ENCODE measurements at regions not wholly inside any gene's neighbourhood (a gene's known extent, or its start where the extent isn't known, plus 50 kb on each side); places are given as distances from the start of the nearest gene placed in this dataset.
"Not testable (repeated sequence)": the region's sequence is repeated elsewhere in the genome, so short reads cannot be mapped to it uniquely, and the experiment has no call there.

DNA sequence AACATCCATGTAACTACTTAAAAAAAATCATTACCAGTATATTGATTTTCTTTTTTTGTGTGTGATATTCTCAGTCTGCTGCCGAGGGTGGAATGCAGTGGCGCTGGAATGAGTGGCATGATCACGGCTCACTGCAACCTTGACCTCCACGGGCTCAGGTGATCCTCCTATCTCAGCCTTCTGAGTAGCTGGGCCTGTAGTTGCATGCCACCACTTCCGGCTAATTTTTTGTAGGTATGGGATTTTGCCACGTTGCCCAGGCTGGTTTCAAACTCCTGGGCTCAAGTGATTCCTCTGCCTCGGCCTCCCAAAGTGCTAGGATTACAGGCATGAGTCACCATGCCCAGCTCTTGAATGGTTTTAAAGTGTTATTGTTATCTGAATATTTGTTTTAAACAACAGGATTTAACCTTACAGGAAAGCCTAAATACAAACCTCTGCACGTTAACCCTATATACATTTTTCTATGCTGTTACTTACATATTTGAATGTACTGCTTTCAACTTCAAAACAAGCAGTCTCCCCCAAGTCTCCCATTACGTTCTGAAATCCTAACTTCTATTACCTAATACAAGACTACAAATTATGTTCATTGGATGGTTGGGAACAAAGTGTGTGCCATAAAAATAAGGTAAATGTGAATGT is 61.7 kb downstream of the KPNA2 start:
- no peak for DNase-seq

DNA sequence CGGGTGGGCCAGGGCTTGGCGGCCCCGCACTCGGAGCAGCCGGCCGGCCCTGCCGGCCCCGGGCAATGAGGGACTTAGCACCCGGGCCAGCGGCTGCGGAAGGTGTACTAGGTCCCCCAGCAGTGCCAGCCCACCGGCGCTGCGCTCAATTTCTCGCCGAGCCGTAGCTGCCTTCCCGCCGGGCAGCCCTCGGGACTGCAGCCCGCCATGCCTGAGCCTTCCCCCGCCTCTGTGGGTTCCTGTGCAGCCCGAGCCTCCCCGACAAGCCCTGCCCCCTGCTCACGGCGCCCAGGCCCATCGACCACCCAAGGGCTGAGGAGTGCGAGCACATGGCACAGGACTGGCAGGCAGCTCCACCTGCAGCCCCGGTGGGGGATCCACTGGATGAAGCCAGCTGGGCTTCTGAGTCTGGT is 63.8 kb downstream of the KPNA2 start:
- DNase-seq = not testable (repeated sequence)

DNA sequence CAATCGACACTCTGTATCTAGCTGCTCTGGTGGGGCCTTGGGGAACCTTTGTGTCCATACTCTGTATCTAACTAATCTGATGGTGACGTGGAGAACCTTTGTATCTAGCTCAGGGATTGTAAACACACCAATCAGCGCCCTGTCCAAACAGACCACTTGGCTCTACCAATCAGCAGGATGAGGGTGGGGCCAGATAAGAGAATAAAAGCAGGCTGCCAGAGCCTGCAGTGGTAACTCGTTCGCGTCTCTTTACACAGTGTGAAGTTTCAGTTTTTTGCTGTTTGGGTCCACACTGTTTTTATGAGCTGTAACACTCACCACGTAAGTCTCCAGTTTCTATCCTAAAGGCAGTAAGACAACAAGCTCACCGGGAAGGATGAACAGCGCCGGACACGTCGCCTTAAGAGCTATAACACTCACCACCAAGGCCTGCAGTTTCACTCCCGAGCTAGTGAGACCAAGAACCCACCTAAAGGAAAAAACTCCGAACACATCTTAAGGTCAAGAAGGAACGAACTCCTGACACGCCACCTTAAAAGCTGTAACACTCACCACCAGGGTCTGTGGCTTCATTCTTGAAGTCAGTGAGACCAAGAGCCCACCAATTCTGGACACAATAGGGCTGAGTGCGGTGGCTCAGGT is 64.6 kb downstream of the KPNA2 start:
- no peak for DNase-seq

GRCh38 chr17:68101075-68101986 is 65.8 kb downstream of the KPNA2 start:
- DNase-seq = peak; percentile 92

DNA sequence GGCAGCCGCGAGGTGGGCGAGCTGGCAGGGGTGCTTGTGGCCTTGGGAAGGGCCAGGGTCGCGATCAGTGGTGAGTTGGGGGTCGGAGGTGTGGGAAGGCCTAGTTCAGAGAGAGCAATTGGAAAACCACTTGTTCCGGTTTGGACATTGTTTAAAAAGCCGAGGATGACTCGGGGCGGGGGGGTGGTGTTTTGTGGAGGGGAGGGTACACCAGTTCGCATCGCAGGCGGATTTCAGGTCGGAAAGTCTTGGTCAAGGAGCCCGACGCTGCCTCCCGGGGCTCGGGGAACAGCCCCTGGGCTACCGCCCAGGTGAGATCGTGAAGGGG is 66.4 kb downstream of the KPNA2 start:
- DNase-seq = no peak

DNA sequence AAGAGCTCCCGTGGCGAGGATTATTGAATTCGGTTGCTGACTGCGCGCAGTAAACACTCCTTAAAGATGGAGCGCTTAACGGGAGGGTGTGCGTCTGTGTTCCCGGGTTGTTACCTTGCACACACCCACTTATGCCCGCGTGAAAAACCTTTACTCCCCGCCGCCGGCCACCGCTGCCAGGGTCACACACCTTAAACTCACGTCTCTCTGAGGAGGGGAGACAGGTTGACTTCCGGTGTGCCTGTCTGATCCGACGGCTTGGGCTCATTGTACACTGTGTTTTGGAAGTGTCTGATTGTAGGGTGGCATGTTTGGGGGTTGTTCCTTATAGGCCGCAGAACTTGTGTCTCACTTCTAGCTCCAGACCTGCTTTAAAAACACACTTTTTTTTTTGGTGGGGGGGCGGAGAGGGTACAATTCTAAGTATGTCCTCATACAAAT is 66.8 kb downstream of the KPNA2 start:
- DNase-seq = no peak

GRCh38 chr17:68103148-68103547 is 67.6 kb downstream of the KPNA2 start:
- DNase-seq = no peak

DNA sequence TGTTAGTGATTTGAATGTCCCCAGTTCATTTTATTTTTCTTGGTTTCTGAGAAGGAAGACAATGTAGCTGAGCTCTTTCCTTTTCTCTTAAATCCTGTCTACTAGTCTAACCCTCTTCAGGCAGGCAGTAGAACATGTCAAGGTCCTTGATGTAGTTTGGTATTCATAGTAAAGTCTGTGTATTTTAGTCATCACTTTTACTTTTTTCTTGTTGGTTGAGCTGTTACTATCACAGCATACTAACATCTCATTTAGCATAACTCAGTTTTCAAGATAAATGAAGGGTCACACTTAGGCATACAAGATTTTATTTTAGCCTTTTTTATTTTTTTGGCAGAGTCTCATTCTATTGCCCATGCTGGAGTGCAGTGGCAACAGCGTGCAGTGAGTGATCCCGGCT is 70.5 kb downstream of the KPNA2 start:
- no peak for DNase-seq

DNA sequence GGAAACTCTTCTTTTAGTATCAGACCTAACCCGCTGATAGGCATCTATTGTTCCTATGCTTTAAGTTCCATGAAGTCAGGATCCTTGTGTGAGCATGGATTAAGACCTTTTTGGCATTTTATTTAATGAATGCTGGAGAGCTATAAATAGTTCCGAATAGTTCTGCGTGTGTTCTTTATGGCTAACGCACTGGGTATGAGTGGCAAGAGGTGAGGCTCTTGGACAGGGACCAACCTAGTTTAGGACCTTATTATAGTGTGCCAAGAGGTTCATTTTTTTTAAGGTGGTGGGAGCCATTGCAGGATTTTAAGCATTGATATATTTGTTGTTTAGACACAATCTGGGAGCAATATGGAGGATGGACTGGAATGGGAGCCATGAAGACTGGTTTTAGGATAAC is 71.8 kb downstream of the KPNA2 start:
- DNase-seq = no peak

DNA sequence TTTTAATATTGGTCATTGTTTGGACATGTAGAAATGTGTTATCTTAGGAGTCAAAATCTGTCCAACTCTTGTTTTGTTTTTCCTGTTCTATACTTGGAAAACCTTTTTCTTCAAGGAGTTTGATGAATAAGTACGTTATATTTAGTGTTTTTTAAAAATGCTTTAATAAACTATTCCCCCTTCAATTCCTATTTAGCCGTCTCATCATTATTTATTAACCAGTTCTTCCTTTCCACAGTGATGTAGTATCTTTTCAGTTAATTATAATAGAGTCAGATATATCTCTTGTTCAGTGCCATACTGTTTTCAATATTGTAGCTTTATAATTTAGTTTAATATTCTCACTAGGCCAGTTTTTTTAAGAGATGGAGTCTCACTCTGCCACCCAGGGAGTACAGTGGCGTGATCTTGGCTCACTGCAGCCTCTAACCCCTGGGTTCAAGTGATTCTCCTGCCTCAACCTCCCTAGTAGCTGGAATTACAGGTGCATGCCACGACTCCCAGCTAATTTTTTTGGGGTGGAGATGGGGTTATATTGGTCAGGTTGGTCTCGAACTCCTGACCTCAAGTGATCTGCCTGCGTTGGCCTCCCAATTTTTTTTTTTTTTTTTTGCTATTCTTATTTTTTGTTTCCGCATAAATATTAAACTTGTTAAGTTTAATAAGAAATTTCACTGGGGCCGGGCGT is 72.9 kb downstream of the KPNA2 start:
- no peak for DNase-seq

- DNase-seq = not testable (repeated sequence)
Measured at GRCh38 chr17:68109404-68109803, 73.9 kb downstream of the KPNA2 start.

DNA sequence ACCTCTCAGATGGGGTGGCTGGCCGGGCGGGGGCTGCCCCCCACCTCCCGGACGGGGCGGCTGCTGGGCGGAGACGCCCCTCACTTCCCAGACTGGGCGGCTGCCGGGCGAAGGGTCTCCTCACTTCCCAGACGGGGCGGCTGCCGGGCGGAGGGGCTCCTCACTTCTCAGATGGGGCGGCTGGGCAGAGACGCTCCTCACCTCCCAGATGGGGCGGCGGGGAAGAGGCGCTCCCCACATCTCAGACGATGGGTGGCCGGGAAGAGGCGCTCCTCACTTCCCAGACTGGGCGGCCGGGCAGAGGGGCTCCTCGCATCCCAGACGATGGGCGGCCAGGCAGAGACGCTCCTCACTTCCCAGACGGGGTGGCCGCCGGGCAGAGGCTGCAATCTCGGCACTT is 80.7 kb downstream of the KPNA2 start:
- not testable (repeated sequence) for DNase-seq

DNA sequence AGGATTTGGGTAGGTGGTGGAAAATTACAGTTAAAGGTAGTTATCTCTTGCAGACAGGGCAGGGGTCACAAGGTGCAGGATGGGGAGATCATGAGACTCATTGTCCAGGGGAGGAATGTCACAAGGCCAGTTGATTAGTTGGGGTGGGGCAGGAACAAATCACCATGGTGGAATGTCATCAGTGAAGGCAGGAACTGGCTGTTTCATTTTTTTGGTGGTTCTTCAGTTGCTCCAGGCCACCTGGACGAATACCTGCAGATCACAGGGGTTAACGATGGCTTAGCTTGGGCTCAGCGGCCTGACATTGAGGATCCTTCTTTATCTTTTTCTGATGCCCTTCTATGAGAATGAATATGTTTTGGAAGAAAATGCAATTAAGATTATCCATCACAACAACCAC is 87.1 kb downstream of the KPNA2 start:
- no peak for DNase-seq

DNA sequence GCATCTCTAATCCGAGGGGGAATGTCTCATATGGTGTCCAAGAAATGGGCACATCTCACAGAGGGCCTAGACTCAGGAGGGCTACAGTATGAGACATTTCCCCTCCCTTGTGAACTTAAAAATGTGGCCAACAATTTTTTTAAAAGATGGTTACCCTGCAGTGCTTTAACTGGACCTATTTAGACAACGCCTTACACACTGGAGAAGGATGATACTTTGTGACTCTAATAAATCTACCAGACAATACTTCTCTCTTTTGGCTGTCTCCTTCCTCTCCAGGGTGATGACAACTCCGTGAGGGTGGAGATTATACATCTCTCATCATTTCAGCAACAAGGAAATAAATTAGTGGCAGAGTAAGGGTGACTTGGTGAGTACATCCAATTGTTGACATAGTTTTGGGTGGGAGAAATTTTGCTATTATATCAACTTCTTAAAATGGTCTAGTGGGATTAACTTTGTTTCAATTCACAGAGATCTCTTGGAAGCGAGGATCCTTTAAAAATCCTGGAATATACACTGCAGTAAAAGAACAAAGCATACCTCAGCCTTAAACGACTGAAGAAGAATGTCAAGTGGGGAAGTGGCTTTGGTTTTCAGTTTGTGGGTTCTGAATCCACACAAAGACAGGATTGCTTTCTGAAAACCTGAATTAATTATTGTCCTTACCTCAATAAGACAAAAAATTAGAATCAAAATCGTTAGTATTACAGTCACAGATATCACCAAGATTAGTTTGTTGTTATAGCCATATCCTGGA is 89.8 kb downstream of the KPNA2 start:
- DNase-seq = no peak

GRCh38 chr17:68127914-68128313 is 92.4 kb downstream of the KPNA2 start:
- DNase-seq = no peak

- DNase-seq = no peak
Measured at GRCh38 chr17:68131456-68131855, 95.9 kb downstream of the KPNA2 start.

- DNase-seq = no peak
Measured at GRCh38 chr17:68133346-68134045, 98.0 kb downstream of the KPNA2 start.

- DNase-seq = no peak
Measured at GRCh38 chr17:68134046-68134637, 98.6 kb downstream of the KPNA2 start.

DNA sequence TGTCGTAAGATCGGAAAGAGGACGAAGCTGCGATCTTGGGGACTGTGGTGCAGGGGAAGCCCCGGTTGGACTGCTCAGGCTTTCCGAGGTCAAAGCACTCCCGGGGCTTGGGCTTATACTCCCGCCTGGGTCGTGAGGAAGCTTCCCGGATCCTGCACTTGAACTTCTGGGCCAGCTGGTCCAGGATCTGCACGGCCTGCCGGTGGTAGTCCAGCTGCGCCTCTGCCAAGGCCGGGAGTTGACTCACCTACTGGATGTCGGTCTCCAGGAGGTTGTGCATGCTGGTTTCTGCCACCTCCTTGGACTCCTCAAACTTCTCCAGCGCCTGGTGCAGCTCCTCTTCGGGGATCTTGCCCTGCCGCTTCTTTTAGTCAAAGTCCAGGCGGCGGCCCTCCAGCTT is 99.2 kb downstream of the KPNA2 start:
- no peak for DNase-seq

DNA sequence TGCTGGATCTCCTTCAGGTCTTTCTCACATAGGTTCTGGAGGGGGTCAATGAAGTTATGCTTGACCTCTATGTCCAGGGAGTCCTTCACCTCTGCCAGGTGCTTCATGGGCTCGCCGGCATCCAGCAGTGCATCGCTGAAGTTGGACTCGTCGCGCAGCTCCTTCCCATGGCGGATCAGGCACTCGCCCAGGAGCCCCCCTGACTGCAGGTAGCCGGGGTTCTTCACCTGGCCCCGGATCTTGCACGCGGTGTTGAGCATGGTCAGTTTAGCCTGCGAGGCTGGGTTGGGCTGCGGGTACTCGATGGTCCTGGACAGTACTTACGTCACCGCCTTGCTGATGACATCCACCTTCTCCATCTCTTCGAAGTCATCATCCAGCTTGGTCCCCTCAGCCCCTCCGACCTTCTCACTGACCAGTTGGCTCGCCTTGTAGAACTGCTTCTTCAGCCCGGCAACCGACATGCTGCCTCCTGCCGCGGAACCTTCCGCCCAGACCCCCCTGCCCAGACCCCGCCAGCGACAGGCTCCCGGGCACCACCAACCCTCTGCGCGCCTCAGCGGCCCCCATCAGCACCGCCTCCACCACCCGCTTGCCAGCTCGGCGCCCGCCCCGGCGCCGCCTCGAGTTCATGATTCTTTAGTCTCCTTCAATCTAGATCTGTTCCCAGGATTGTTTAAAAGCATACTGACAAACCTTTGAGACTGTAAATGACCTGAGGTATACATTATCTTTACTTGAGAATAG is 99.8 kb downstream of the KPNA2 start:
- DNase-seq = no peak

DNA sequence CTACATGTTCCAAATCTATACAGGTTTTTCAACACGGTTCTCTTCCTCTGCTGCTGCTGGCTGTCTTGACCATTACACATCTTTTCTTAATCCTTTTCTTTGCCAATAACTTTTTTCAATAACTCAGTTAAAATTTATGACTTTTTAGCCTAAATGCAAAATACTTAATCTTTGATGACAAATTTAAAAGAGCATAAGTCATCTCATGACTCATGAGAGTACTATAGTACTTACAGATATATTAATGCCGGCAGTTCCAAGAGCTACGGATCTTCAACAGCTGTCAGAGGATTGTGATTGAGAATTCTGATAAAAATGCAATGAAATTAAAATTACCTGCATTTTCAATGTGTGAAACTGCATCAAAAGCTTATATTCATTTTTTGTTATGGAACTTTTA is 105.5 kb downstream of the KPNA2 start:
- no peak for DNase-seq

All from right forelimb (tissue), 1 donor.